DOHH2 (cell line): ENCODE measurements at regions not wholly inside any gene's neighbourhood (a gene's known extent, or its start where the extent isn't known, plus 50 kb on each side); places are given as distances from the start of the nearest gene placed in this dataset.

Experiments
- H3F3A ChIP-seq: fragments of 200-600 bp; sonication (generic), shearing (Covaris generic); 2 replicates; pipeline ENCODE4 v1.6.0; 2016; ENCODE audit warnings: antibody characterized with exemption, mild to moderate bottlenecking; ENCODE audit not compliant: control insufficient read depth, insufficient read depth
- H3K27ac ChIP-seq: fragments of 200-600 bp; sonication (generic); 2 replicates; pipeline ENCODE4 v1.5.1; 2014; ENCODE audit warnings: low read depth, mild to moderate bottlenecking, low read length, moderate library complexity
- H3K27me3 ChIP-seq: fragments of 200-600 bp; sonication (generic); 2 replicates; pipeline ENCODE4 v1.6.1; 2014; ENCODE audit warnings: mild to moderate bottlenecking, low read length, mixed read lengths; ENCODE audit not compliant: control insufficient read depth
- H3K36me3 ChIP-seq: fragments of 200-600 bp; sonication (generic); 2 replicates; pipeline ENCODE4 v1.6.1; 2014; ENCODE audit warnings: mild to moderate bottlenecking, low read length, moderate library complexity, mixed read lengths; ENCODE audit not compliant: control insufficient read depth
- H3K4me1 ChIP-seq: fragments of 200-600 bp; sonication (generic); 2 replicates; pipeline ENCODE4 v1.6.1; 2014; ENCODE audit warnings: mild to moderate bottlenecking, low read length, mixed read lengths; ENCODE audit not compliant: control insufficient read depth
- H3K4me2 ChIP-seq: fragments of 200-600 bp; sonication (generic); 2 replicates; pipeline ENCODE4 v1.6.0; 2014; ENCODE audit warnings: mild to moderate bottlenecking, low read length, moderate library complexity
- H3K4me3 ChIP-seq: fragments of 200-600 bp; sonication (generic); 2 replicates; pipeline ENCODE4 v1.5.1; 2014; ENCODE audit warnings: mild to moderate bottlenecking, low read length, mixed read lengths
- H3K79me2 ChIP-seq: fragments of 200-600 bp; sonication (generic); 2 replicates; pipeline ENCODE4 v1.6.1; 2014; ENCODE audit warnings: mild to moderate bottlenecking, low read length, mixed read lengths; ENCODE audit not compliant: control insufficient read depth
- H3K9me2 ChIP-seq: fragments of 200-600 bp; sonication (generic); replicated peaks from 2 replicates; pipeline ENCODE4 v1.6.1; 2014; ENCODE audit warnings: mild to moderate bottlenecking, low read length, mixed read lengths; ENCODE audit not compliant: control insufficient read depth
- H3K9me3 ChIP-seq: fragments of 200-600 bp; sonication (generic); 2 replicates; pipeline ENCODE4 v1.6.1; 2014; ENCODE audit warnings: antibody characterized with exemption, low read length, mixed read lengths; ENCODE audit not compliant: control insufficient read depth, insufficient read depth
- H4K20me1 ChIP-seq: fragments of 200-600 bp; sonication (generic); 2 replicates; pipeline ENCODE4 v1.6.0; 2014; ENCODE audit warnings: low read depth, mild to moderate bottlenecking, antibody characterized with exemption, low read length, moderate library complexity; ENCODE audit not compliant: control insufficient read depth, insufficient read depth
- CTCF ChIP-seq: fragments of 200-600 bp; sonication (generic); IDR thresholded peaks from one replicate; pipeline ENCODE4 v1.5.1; 2014; ENCODE audit warnings: antibody characterized with exemption, mild to moderate bottlenecking, low read depth, low read length; ENCODE audit not compliant: poor library complexity, severe bottlenecking
- EZH2phosphoT487 ChIP-seq: fragments of 200-600 bp; sonication (generic); IDR thresholded peaks from 2 replicates; pipeline ENCODE4 v1.6.1; 2017; ENCODE audit warnings: borderline replicate concordance, mild to moderate bottlenecking, antibody characterized with exemption, low read length, moderate library complexity, mixed read lengths

DNA sequence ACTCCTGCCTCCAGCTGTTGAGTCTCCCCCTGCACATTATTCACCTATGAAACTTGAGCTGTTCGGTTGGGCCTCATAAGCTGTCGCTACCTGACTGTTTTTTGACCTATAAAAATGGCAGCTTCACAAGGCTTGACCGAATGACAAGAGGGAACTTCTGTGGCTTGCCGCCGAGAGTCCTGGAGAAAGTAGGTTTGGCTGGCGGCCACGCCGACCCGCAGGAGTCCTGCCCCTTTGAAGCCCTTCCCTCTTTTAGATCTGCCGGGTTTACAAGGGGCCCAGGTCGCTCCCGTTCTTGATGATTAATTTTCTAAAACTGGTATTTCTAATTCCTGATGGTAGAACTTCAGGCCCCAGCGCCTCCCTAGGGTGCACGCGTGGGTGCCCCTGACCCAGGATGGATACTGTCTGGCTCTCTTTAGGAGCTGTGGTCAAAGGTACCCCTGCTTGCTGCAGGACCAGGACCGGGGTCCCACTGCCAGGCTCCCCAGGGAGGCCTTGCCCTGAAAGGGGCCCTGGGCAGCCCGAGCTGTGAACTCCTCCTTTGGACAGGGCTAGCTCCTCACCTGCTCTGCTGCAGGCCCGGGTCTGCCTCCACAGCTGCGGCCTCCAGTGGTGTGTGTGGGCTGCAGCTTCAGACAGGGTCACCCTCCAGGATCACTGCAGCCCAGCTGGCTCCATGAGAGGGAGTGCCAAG lies 171.8 kb downstream of the CTTN start:
- no peaks in the 10 kb centered on the region for H3K4me1 ChIP-seq
- H3K9me3 ChIP-seq, result no peaks in the 10 kb centered on the region
- H4K20me1 ChIP-seq, result no peaks in the 10 kb centered on the region
- H3F3A ChIP-seq, result no peaks in the 10 kb centered on the region
- no peak overlapping the region for H3K4me2 ChIP-seq
- H3K27ac ChIP-seq, result no peak overlapping the region
- no peaks in the 10 kb centered on the region for H3K9me2 ChIP-seq
- H3K27me3 ChIP-seq, result no peaks in the 10 kb centered on the region
- no peak for TF ChIP-seq CTCF
- no peak for TF ChIP-seq EZH2phosphoT487
- H3K79me2 ChIP-seq, result no peaks in the 10 kb centered on the region
- H3K36me3 ChIP-seq, result no peaks in the 10 kb centered on the region
- H3K4me3 ChIP-seq, result no peak overlapping the region

GRCh38 chr11:70570693-70571395 lies 172.5 kb downstream of the CTTN start:
- Histone ChIP-seq H3K9me3 (no peaks in the 10 kb centered on the region), H3K4me2 (no peak overlapping the region), H3K36me3 (no peaks in the 10 kb centered on the region), H3K4me1 (no peaks in the 10 kb centered on the region), H3F3A (no peaks in the 10 kb centered on the region), H4K20me1 (no peaks in the 10 kb centered on the region), H3K27me3 (no peaks in the 10 kb centered on the region), H3K79me2 (no peaks in the 10 kb centered on the region), H3K27ac (no peak overlapping the region), H3K4me3 (no peak overlapping the region), H3K9me2 (no peaks in the 10 kb centered on the region)
- TF ChIP-seq EZH2phosphoT487 (no peak), CTCF (no peak)

DNA sequence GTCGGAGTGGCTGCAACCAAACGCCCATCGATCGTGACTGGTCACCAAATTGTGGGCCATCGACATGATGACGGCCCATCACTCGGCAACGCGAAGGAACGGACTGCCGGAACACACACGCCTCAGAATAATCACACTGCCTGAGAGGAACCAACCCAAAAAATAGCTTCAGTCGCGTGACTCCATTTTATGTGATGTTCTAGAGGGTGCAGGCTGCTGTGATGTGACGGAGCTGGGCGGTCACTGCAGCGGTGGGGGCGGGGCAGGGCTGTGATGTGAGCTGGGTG lies 174.6 kb downstream of the CTTN start:
- Histone ChIP-seq H3K36me3 (no peaks in the 10 kb centered on the region), H3K27me3 (no peaks in the 10 kb centered on the region), H3F3A (no peaks in the 10 kb centered on the region), H3K27ac (no peak overlapping the region), H3K9me3 (no peaks in the 10 kb centered on the region), H3K79me2 (no peaks in the 10 kb centered on the region), H3K4me2 (no peak overlapping the region), H4K20me1 (no peaks in the 10 kb centered on the region), H3K9me2 (no peaks in the 10 kb centered on the region), H3K4me1 (no peaks in the 10 kb centered on the region), H3K4me3 (no peak overlapping the region)
- TF ChIP-seq CTCF (no peak), EZH2phosphoT487 (no peak)
